Adrenal gland (tissue), 9 donors: ENCODE measurements at regions not wholly inside any gene's neighbourhood (a gene's known extent, or its start where the extent isn't known, plus 50 kb on each side); places are given as distances from the start of the nearest gene placed in this dataset.

Experiments used
- DNase-seq, 7 donors: peaks; one replicate each; pipeline ENCODE4 v3.0.0-alpha.2; 2019 to 2020
- H3K27ac ChIP-seq, 5 donors: fragments of 200-600 bp; sonication (generic) in 4 of 5; 1 replicate in 3 of 5; 2 replicates in 2 of 5; pipeline versions ENCODE4 v1.5.1 to v1.8.0; 2016 to 2020; ENCODE audit warnings: mild to moderate bottlenecking in 1 of 5
- H3K27me3 ChIP-seq: fragments of 200-600 bp; 2 replicates; pipeline ENCODE4 v1.8.0; 2021
- H3K36me3 ChIP-seq, 2 donors: fragments of 200-600 bp; replicated peaks in 1 of 2; 1 replicate in 1 of 2; 2 replicates in 1 of 2; pipeline versions ENCODE4 v1.5.1 to v1.8.0; 2018 to 2022
- H3K4me1 ChIP-seq, 2 donors: fragments of 200-600 bp; replicated peaks in 1 of 2; 1 replicate in 1 of 2; 2 replicates in 1 of 2; pipeline versions ENCODE4 v1.5.1 to v1.8.0; 2018 to 2021
- H3K4me3 ChIP-seq, 4 donors: fragments of 200-600 bp; sonication (generic) in 3 of 4; one replicate each; pipeline ENCODE4 v1.5.1; 2016 to 2018
- H3K9me3 ChIP-seq, 3 donors: fragments of 200-600 bp; sonication (generic) in 1 of 3; replicated peaks in 1 of 3; 1 replicate in 2 of 3; 2 replicates in 1 of 3; pipeline versions ENCODE4 v1.5.1 to v1.8.0; 2016 to 2021
- CTCF ChIP-seq, 6 experiments: fragments of 450-650 bp in 4 of 6; fragments of 200-600 bp in 2 of 6; sonication (generic) in 1 of 6; IDR thresholded peaks; 1 replicate in 5 of 6; 2 replicates in 1 of 6; pipeline versions ENCODE4 v1.5.1 to v1.8.0; 2016 to 2021; ENCODE audit warnings: antibody characterized with exemption in 6 of 6, mild to moderate bottlenecking in 2 of 6, moderate library complexity in 1 of 6
- POLR2A ChIP-seq, 2 donors: fragments of 450-650 bp; IDR thresholded peaks; one replicate each; pipeline ENCODE4 v1.6.1; 2017; ENCODE audit warnings: antibody characterized with exemption in 2 of 2, mild to moderate bottlenecking in 2 of 2, moderate library complexity in 1 of 2
- WGBS, 4 donors: extraction: QIAGEN DNeasy Blood & Tissue Kit in 2 of 4; methylation state at CpG; one replicate each; pipeline versions ENCODE4 v1.1.5 to v1.1.7; 2013 to 2017; 5-methylcytosine and 5-hydroxymethylcytosine counted together
- intact Hi-C, 2 donors: fragments of 100-400 bp; cut with DNase I; formaldehyde crosslinking; loops; one replicate each; pipeline versions ENCODE4 v1.14.1 to v1.15.0; 2022 to 2023
- donor health status: healthy with polysubstance abuse.
- donor health status: Bipolar disorder and iron deficiency.
- donor health status: DM: yes; HTN: yes; CAD: no.
- donor health status: DM: no; HTN: no; CAD: no.
- donor health status: DM: no; HTN: no; CAD: no.

- no peaks in the 10 kb centered on the region for H3K27me3 ChIP-seq
- no peaks in the 10 kb centered on the region for H3K36me3 ChIP-seq
- H3K4me3 ChIP-seq, result no peak overlapping the region
- H3K27ac ChIP-seq, result no peak overlapping the region
- TF ChIP-seq CTCF (IDR thresholded peaks at IDR 0.05), result no peak
- no peak for TF ChIP-seq POLR2A (IDR thresholded peaks at IDR 0.05)
- H3K9me3 ChIP-seq, result peaks cover 0 to 4% (median 0%) of the 10 kb centered on the region in 3 donors
- intact Hi-C loops, result no loop called here
- 75 to 82% (median 80%) methylated on average over 4 of the region's 4 CpGs for WGBS, 4 donors
- no peak for DNase-seq
- H3K4me1 ChIP-seq, result no peaks in the 10 kb centered on the region
These were observed 303.5 kb downstream of the ANKRD50 start for GRCh38 chr4:124409044-124409443.

GRCh38 chr4:124414276-124415040 is 298.1 kb downstream of the ANKRD50 start:
- Histone ChIP-seq H3K36me3 (no peaks in the 10 kb centered on the region), H3K4me1 (no peaks in the 10 kb centered on the region), H3K4me3 (no peak overlapping the region), H3K27ac (no peak overlapping the region), H3K27me3 (no peaks in the 10 kb centered on the region), H3K9me3 (no peaks in the 10 kb centered on the region)
- WGBS, 4 donors, result 81 to 93% (median 84%) methylated on average over 2 of the region's 2 CpGs
- no peak for DNase-seq
- no peak for TF ChIP-seq POLR2A (IDR thresholded peaks at IDR 0.05)
- no peak for TF ChIP-seq CTCF (IDR thresholded peaks at IDR 0.05)
- intact Hi-C loops, result no loop called here

- H3K4me1 ChIP-seq, result no peaks in the 10 kb centered on the region
- no peaks in the 10 kb centered on the region for H3K27me3 ChIP-seq
- intact Hi-C loops, result no loop called here
- no peak overlapping the region for H3K27ac ChIP-seq
- DNase-seq, result no peak
- WGBS, 4 donors, result 73 to 84% (median 76%) methylated on average over 6 of the region's 6 CpGs
- TF ChIP-seq POLR2A (IDR thresholded peaks at IDR 0.05), result no peak
- TF ChIP-seq CTCF (IDR thresholded peaks at IDR 0.05), result no peak
- no peak overlapping the region for H3K4me3 ChIP-seq
- H3K9me3 ChIP-seq, result no peaks in the 10 kb centered on the region
- H3K36me3 ChIP-seq, result no peaks in the 10 kb centered on the region
These were observed 297.4 kb downstream of the ANKRD50 start for GRCh38 chr4:124415146-124415545.

- Histone ChIP-seq H3K4me1 (no peaks in the 10 kb centered on the region), H3K27ac (no peak overlapping the region), H3K9me3 (no peaks in the 10 kb centered on the region), H3K27me3 (no peaks in the 10 kb centered on the region), H3K36me3 (no peaks in the 10 kb centered on the region), H3K4me3 (no peak overlapping the region)
- intact Hi-C loops, result no loop called here
- TF ChIP-seq POLR2A (IDR thresholded peaks at IDR 0.05), result no peak
- no peak for TF ChIP-seq CTCF (IDR thresholded peaks at IDR 0.05)
- WGBS, 4 donors, result 66 to 80% (median 68%) methylated on average over 2 of the region's 2 CpGs
- DNase-seq, result no peak
These were observed 295.2 kb downstream of the ANKRD50 start for GRCh38 chr4:124417371-124417770.
